B cell (primary cell): ENCODE measurements at regions not wholly inside any gene's neighbourhood (a gene's known extent, or its start where the extent isn't known, plus 50 kb on each side); places are given as distances from the start of the nearest gene placed in this dataset.

Experiments used
- CTCF ChIP-seq: fragments of 200-600 bp; IDR thresholded peaks from one replicate; pipeline ENCODE4 v1.8.0; 2022; ENCODE audit warnings: antibody characterized with exemption, mild to moderate bottlenecking
- EZH2 ChIP-seq: IDR thresholded peaks from 2 replicates; pipeline ENCODE4 v1.6.1; 2012; ENCODE audit warnings: borderline replicate concordance, low read depth, mild to moderate bottlenecking, moderate library complexity, low read length; ENCODE audit not compliant: insufficient read depth, poor library complexity, severe bottlenecking

DNA sequence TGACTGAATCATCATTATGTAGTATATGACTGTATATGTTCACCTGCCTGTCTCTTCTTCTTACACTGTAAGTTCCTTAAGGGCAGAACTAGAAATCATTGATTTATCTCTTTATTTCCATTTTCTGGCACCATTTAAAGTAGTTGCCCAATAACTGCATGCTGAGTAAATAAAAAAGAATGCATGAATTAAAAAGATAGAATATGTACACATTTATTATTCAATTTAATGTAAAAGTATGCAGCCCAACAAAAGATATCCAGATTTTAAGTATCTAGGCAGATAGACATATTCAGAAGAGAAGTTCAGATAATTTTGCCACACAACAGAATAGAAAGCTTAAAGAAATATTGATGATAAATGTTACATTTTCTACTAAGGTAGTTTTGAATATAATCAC is 1244.6 kb upstream of the ADGRL4 start:
- TF ChIP-seq CTCF (no peak), EZH2 (no peak)
